ENCODE measurements at regions not wholly inside any gene's neighbourhood (a gene's known extent, or its start where the extent isn't known, plus 50 kb on each side); places are given as distances from the start of the nearest gene placed in this dataset.

GRCh38 chr1:90277270-90277669, 282.4 kb downstream of the ZNF326 start:
- Histone ChIP-seq H3K9me3 (no peaks in the 10 kb centered on the region), H3K4me3 (no peak overlapping the region), H3K4me1 (no peaks in the 10 kb centered on the region), H3K36me3 (ENCODE audit: insufficient read depth in 1 of 2, low read depth in 1 of 2) (no peaks in the 10 kb centered on the region), H3K27ac (no peak overlapping the region), H3K27me3 (ENCODE audit: insufficient read depth in 3 of 3, low read length in 2 of 3) (no peaks in the 10 kb centered on the region)
- ATAC-seq (no peak), DNase-seq (no peak)
- TF ChIP-seq, protein P1, sequence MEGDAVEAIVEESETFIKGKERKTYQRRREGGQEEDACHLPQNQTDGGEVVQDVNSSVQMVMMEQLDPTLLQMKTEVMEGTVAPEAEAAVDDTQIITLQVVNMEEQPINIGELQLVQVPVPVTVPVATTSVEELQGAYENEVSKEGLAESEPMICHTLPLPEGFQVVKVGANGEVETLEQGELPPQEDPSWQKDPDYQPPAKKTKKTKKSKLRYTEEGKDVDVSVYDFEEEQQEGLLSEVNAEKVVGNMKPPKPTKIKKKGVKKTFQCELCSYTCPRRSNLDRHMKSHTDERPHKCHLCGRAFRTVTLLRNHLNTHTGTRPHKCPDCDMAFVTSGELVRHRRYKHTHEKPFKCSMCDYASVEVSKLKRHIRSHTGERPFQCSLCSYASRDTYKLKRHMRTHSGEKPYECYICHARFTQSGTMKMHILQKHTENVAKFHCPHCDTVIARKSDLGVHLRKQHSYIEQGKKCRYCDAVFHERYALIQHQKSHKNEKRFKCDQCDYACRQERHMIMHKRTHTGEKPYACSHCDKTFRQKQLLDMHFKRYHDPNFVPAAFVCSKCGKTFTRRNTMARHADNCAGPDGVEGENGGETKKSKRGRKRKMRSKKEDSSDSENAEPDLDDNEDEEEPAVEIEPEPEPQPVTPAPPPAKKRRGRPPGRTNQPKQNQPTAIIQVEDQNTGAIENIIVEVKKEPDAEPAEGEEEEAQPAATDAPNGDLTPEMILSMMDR (IDR thresholded peaks at IDR 0.05): no peak
- intact Hi-C loops (cut with DNase I): no loop called here

- Histone ChIP-seq H3K27me3 (ENCODE audit: insufficient read depth in 3 of 3, low read length in 2 of 3) (no peaks in the 10 kb centered on the region), H3K4me1 (no peaks in the 10 kb centered on the region), H3K36me3 (ENCODE audit: insufficient read depth in 1 of 2, low read depth in 1 of 2) (no peaks in the 10 kb centered on the region), H3K9me3 (no peaks in the 10 kb centered on the region), H3K27ac (no peak overlapping the region), H3K4me3 (no peak overlapping the region)
- intact Hi-C loops (cut with DNase I): no loop called here
- ATAC-seq (no peak), DNase-seq (no peak)
- TF ChIP-seq, protein P1 (IDR thresholded peaks at IDR 0.05): no peak
- WGBS, 3 donors: 36 to 48% (median 45%) methylated on average over 5 of the region's 5 CpGs
These were observed 279.5 kb downstream of the ZNF326 start for GRCh38 chr1:90274376-90274775.

GRCh38 chr1:90273241-90273774, 278.4 kb downstream of the ZNF326 start:
- no peak overlapping the region for H3K27ac ChIP-seq
- DNase-seq (no peak), ATAC-seq (no peak)
- intact Hi-C loops (cut with DNase I): no loop called here
- no peak overlapping the region for H3K4me3 ChIP-seq
- no peaks in the 10 kb centered on the region for H3K36me3 ChIP-seq (ENCODE audit: insufficient read depth in 1 of 2, low read depth in 1 of 2)
- H3K9me3 ChIP-seq: no peaks in the 10 kb centered on the region
- TF ChIP-seq, protein P1 (IDR thresholded peaks at IDR 0.05): no peak
- H3K4me1 ChIP-seq: no peaks in the 10 kb centered on the region
- no peaks in the 10 kb centered on the region for H3K27me3 ChIP-seq (ENCODE audit: insufficient read depth in 3 of 3, low read length in 2 of 3)

GRCh38 chr1:90262791-90263190, 267.9 kb downstream of the ZNF326 start:
- intact Hi-C loops (cut with DNase I): no loop called here
- H3K9me3 ChIP-seq: no peaks in the 10 kb centered on the region
- DNase-seq (no peak), ATAC-seq (no peak)
- 44 to 58% (median 54%) methylated on average over 2 of the region's 2 CpGs for WGBS, 3 donors
- no peak overlapping the region for H3K27ac ChIP-seq
- no peaks in the 10 kb centered on the region for H3K36me3 ChIP-seq (ENCODE audit: insufficient read depth in 1 of 2, low read depth in 1 of 2)
- TF ChIP-seq, protein P1 (IDR thresholded peaks at IDR 0.05): no peak
- H3K4me1 ChIP-seq: no peaks in the 10 kb centered on the region
- H3K27me3 ChIP-seq (ENCODE audit: insufficient read depth in 3 of 3, low read length in 2 of 3): no peaks in the 10 kb centered on the region
- no peak overlapping the region for H3K4me3 ChIP-seq

DNA sequence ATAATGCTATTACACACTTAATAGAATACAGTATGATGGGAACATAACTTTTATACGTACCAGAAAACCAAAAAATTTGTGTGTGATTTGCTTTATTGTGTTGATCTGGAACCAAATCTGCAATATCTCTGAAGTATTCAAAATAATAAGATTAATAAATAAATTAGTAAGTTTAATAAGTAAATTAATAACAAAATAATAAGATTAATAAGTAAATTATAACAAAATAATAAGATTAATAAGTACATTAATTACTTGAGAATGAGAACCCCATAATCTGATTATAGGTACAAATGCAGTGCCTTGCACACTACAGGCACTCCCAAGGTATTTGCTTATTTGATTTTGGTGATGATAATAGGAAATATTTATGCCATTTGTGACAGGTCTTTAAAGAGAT, 267.4 kb downstream of the ZNF326 start:
- intact Hi-C loops (cut with DNase I): no loop called here
- no peak for ATAC-seq
- H3K27ac ChIP-seq: no peak overlapping the region

More for the DNA sequence above, 267.4 kb downstream of the ZNF326 start:
- Histone ChIP-seq H3K36me3 (ENCODE audit: insufficient read depth in 1 of 2, low read depth in 1 of 2) (no peaks in the 10 kb centered on the region), H3K4me1 (no peaks in the 10 kb centered on the region), H3K4me3 (no peak overlapping the region), H3K9me3 (no peaks in the 10 kb centered on the region), H3K27me3 (ENCODE audit: insufficient read depth in 3 of 3, low read length in 2 of 3) (no peaks in the 10 kb centered on the region)
- WGBS, 3 donors: 73 to 80% (median 78%) methylated on average over 1 of the region's 1 CpG
- TF ChIP-seq, protein P1 (IDR thresholded peaks at IDR 0.05): no peak
- DNase-seq: no peak
